ENCODE measurements at regions not wholly inside any gene's neighbourhood (a gene's known extent, or its start where the extent isn't known, plus 50 kb on each side); places are given as distances from the start of the nearest gene placed in this dataset.

DNA sequence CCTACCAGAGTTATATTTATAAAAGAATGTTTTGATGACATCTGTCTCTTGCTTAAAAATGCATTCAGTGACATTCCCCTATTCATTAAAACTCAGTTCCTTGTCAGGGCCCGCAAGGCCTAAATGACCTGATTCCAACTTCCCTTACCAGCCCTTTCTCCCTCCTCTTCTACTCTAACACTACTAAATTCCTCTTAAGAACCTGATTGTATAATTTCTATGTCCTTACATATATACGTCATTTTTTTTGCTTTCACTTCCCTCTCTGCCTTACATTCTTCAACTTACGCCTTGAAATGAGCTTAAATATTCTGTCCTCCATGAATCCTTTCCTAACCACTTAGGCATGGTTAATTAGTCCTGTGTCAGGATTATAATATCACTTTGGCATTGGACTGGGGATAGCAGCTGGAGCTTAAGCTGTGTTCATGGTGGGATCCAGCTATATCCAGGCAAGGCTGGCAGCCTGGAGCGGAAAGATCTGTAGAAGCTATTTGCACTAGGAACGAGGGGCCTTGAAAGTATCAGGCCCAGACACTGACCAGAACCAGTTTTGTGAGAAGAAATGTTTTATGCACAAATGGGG, 360.2 kb upstream of the PTBP2 start:
- no peak for DNase-seq (ENCODE audit: low spot score)
- Histone ChIP-seq H3K9ac (ENCODE audit: low read depth in 1 of 2, low read length in 2 of 2) (no peak overlapping the region), H3K36me3 (ENCODE audit: control insufficient read depth in 4 of 4, insufficient read depth in 3 of 4, low read depth in 1 of 4, low read length in 3 of 4) (no peaks in the 10 kb centered on the region), H3K9me3 (ENCODE audit: control insufficient read depth in 4 of 4, low read length in 3 of 4) (no peaks in the 10 kb centered on the region), H3K27me3 (ENCODE audit: control insufficient read depth in 4 of 4, insufficient read depth in 4 of 4, low read length in 3 of 4) (no peaks in the 10 kb centered on the region), H3K4me3 (ENCODE audit: low read depth in 1 of 3, low read length in 3 of 3) (no peak overlapping the region), H3K4me1 (ENCODE audit: control insufficient read depth in 4 of 4, insufficient read depth in 4 of 4, low read length in 3 of 4) (no peaks in the 10 kb centered on the region), H3K27ac (ENCODE audit: low read depth in 1 of 2, low read length in 2 of 2) (no peak overlapping the region)
- TF ChIP-seq YY1 (IDR thresholded peaks at IDR 0.05) = no peak
- TF ChIP-seq FOXA2 (IDR thresholded peaks at IDR 0.05) = no peak
- no peak for TF ChIP-seq JUND (IDR thresholded peaks at IDR 0.05)
- TF ChIP-seq NR2F2 (IDR thresholded peaks at IDR 0.05) = no peak
- no peak for TF ChIP-seq ZBTB33 (IDR thresholded peaks at IDR 0.05)
- no peak for TF ChIP-seq REST (IDR thresholded peaks at IDR 0.05)
- TF ChIP-seq HNF4A (conservative IDR thresholded peaks at IDR 0.05) = no peak
- no peak for TF ChIP-seq HNF4G (IDR thresholded peaks at IDR 0.05)
- no peak for TF ChIP-seq RAD21 (IDR thresholded peaks at IDR 0.05)
- TF ChIP-seq MAX (IDR thresholded peaks at IDR 0.05) = no peak
- TF ChIP-seq, protein P1, sequence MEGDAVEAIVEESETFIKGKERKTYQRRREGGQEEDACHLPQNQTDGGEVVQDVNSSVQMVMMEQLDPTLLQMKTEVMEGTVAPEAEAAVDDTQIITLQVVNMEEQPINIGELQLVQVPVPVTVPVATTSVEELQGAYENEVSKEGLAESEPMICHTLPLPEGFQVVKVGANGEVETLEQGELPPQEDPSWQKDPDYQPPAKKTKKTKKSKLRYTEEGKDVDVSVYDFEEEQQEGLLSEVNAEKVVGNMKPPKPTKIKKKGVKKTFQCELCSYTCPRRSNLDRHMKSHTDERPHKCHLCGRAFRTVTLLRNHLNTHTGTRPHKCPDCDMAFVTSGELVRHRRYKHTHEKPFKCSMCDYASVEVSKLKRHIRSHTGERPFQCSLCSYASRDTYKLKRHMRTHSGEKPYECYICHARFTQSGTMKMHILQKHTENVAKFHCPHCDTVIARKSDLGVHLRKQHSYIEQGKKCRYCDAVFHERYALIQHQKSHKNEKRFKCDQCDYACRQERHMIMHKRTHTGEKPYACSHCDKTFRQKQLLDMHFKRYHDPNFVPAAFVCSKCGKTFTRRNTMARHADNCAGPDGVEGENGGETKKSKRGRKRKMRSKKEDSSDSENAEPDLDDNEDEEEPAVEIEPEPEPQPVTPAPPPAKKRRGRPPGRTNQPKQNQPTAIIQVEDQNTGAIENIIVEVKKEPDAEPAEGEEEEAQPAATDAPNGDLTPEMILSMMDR (IDR thresholded peaks at IDR 0.05; ENCODE audit: low read depth, low read length, missing input control) = no peak
- TF ChIP-seq TAF1 (conservative IDR thresholded peaks at IDR 0.05) = no peak
- no peak for TF ChIP-seq EGR1 (IDR thresholded peaks at IDR 0.05; ENCODE audit: low read depth in 2 of 2)
- TF ChIP-seq RXRA (IDR thresholded peaks at IDR 0.05) = no peak
- no peak for TF ChIP-seq SP1 (IDR thresholded peaks at IDR 0.05)
- TF ChIP-seq, protein P2, sequence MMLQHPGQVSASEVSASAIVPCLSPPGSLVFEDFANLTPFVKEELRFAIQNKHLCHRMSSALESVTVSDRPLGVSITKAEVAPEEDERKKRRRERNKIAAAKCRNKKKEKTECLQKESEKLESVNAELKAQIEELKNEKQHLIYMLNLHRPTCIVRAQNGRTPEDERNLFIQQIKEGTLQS (IDR thresholded peaks at IDR 0.05) = no peak
- TF ChIP-seq GABPA (IDR thresholded peaks at IDR 0.05 in 1 of 2, conservative IDR thresholded peaks at IDR 0.05 in 1 of 2) = no peak
- TF ChIP-seq FOXA1 (IDR thresholded peaks at IDR 0.05) = no peak
- 88% methylated on average over 5 of the region's 5 CpGs for WGBS

Measured in liver (tissue), 8 donors.